SK-N-MC (cell line): ENCODE measurements at regions not wholly inside any gene's neighbourhood (a gene's known extent, or its start where the extent isn't known, plus 50 kb on each side); places are given as distances from the start of the nearest gene placed in this dataset.

Experiments
- EZH2 ChIP-seq: fragments of 200-600 bp; sonication (generic); IDR thresholded peaks from one replicate; pipeline ENCODE4 v1.6.1; 2017; ENCODE audit warnings: antibody characterized with exemption
- POLR2AphosphoS5 ChIP-seq: IDR thresholded peaks from 2 replicates; pipeline ENCODE4 v1.6.1; 2012; ENCODE audit warnings: mild to moderate bottlenecking, low read depth, low read length, borderline replicate concordance

DNA sequence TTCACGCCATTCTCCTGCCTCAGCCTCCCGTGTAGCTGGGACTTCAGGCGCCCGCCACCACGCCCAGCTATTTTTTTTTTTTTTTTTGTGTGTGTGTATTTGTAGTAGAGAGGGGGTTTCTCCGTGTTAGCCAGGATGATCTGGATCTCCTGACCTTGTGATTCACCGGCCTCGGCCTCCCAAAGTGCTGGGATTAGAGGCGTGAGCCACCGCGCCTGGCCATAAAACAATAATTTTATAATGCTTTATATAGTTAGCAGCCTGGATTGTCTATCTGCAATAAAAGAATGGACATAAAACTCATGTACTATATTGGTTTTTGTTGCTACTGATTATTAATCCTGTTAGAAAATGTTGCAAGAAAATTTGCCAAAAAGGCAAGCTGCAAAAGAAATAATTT lies 195.9 kb upstream of the BANK1 start:
- TF ChIP-seq POLR2AphosphoS5: no peak
- no peak for TF ChIP-seq EZH2
